GM19238 (cell line): ENCODE measurements at regions not wholly inside any gene's neighbourhood (a gene's known extent, or its start where the extent isn't known, plus 50 kb on each side); places are given as distances from the start of the nearest gene placed in this dataset.

ENCODE experiments used
- DNase-seq: peaks from one replicate; pipeline ENCODE4 v3.0.0; 2011; ENCODE audit warnings: low spot score; ENCODE audit not compliant: insufficient read length

DNA sequence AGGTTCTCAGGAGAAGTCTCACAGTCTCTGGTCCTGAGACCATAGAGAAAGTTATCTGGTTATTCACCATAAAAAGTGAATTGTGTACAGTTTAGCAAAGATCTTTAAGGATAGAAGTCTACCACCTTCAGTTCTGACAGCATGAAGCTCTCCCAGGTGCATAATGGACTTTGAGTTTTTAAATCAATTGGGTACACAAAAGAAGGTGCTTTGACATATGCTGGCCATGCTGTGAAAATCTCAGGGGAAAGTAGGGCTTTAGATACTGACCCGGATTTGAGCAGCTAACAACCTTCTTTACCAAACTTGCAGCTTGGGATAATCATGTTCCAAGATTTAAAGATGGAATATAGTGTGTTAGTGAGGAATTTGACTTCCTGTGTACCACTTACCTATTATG lies 264.2 kb downstream of the ZSWIM6 start:
- no peak for DNase-seq

DNA sequence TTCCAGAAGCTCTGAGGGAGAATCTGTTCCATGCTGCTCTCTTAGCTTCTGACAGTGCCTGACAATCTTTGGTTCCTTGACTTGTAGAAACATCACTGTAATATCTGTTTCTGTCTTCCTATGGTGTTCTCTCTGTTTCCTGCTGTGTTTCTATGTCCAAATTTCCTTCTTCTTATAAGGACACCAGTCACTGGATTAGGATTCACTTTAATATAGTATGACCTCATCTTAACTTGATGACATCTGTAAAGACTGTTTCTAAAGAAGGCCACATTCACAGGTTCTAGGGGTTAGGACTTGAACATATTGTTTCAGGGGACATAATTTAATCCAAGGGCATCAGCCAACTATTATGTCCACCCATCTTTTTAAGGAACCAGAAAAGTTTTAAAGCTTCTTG lies 265.6 kb downstream of the ZSWIM6 start:
- no peak for DNase-seq

DNA sequence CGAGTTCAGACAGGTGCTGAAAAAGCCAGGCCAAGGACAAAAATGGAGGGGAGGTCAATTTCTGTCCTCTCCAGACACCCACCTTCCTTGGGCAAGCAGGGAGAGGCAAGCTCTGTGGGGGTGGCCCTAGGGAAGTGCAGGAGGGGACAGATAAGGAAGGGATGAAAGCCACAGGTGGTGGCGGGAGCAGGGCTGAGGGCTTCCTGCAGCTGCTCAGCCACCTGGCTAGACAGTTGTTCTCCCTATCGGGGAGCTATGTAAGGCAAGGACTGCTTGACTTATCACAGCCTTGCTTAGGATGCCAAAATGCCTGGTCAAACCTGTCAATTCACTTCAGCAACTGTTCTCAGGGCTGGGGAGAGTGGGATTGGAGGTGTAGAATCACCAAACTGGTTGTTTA lies 266.1 kb downstream of the ZSWIM6 start:
- no peak for DNase-seq

DNA sequence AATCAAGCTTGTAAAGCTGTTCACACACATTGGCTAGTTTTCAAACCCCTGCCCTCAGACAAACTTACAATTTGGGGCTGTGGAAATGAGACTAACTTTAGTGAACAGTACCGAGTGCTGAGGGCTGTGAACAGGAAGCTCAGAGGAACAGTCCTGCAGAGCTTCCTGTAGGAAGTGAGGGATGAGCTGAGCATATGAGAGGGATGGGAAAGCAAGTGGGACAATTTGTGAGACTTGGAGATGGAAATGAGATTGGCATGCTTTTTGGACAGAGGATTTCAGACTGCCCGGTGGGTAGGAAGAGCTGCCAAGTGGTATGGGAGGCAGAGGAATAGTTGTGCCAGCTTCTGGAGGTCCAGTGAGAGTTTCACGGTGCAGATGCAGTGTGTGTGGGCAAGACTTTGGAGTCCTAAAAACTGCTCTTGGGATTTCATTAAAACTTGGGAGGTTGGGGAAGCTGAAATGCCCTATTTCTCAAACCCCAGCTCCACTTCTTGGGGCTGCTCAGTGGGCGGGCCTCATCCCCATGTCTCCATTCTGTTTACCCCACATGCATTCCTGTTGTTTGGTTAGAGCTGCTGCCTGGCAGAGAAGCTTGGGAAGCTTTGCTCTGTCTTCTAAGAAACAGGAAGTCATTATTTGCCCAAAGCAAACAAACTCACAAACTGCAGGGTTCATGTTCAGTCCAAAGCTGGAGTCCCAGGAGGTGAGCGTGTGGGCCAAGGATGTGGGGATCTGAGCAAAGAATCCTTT lies 267.5 kb downstream of the ZSWIM6 start:
- no peak for DNase-seq

DNA sequence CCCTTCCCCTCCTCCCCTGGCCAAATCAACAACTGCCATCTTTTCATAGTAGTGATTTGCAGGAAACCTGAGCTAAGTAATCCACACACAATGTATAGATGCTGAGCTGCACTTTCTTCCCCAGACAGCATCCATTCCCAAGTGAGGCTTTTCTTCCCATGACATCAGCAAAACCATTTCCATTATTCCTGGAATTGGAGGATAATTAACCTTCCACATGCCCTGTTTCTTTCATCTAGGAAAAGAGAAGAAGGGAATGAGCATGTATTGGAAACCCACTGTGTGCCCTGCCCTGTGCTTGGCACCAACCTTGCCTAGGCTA lies 268.0 kb downstream of the ZSWIM6 start:
- no peak for DNase-seq

DNA sequence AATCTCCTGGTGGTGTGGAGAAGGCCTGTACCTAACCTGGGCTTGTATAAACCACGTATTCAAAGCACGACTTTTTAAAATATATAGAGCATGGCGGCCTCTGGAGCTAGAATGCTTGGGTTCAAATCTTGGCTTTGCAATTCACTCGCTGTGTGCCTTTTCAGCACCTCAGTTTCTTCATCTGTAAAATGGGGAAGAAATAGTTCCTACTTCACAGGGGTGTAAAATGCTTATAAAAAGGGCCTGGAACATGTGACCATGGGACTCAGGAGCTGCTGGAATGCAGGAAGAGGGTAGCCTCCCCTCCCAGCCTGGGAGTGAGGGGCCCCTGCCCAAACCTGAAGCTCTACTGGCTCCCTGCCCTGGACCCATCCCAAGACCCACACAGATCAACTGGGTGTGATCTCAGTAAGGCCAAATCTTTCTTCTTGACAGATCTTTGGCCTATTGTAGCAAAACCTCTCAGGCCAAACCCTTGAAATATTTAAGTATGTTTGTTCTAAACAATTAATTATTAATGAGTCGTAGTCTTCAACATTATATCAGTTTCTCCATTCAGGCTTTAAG lies 269.0 kb downstream of the ZSWIM6 start:
- DNase-seq: no peak

DNA sequence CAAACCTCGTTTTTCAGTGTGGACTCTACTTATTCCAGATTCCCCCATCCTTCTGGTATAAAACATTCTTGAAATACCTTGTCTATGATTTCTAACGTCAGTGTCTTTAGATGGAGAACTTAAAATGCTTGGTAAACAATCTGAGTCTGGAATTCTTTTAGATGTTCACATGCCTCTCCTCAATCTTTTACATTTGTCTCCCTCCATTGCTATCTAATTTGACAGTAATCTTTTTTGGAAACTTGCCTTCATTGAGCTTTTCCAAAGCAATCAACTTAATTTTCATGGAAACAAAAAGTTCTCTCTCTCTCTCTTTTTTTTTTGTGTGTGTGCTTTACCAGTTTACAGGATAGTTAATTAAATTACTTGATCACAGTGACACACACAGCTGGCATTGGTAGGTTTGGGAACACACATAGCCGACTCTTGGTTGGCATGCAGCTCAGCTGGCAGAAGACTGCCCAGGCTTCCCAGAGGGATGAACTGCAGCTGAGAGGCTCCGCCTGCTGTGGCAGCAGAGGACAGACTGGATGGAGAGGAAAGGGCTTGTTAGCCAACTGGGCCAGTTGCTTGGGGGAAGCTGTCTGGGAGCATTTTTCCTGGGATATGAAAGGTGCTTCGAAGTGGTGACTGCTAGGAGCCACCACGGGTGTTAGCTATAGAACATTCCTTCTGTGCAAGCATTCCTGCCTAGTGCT lies 271.3 kb downstream of the ZSWIM6 start:
- DNase-seq: no peak

DNA sequence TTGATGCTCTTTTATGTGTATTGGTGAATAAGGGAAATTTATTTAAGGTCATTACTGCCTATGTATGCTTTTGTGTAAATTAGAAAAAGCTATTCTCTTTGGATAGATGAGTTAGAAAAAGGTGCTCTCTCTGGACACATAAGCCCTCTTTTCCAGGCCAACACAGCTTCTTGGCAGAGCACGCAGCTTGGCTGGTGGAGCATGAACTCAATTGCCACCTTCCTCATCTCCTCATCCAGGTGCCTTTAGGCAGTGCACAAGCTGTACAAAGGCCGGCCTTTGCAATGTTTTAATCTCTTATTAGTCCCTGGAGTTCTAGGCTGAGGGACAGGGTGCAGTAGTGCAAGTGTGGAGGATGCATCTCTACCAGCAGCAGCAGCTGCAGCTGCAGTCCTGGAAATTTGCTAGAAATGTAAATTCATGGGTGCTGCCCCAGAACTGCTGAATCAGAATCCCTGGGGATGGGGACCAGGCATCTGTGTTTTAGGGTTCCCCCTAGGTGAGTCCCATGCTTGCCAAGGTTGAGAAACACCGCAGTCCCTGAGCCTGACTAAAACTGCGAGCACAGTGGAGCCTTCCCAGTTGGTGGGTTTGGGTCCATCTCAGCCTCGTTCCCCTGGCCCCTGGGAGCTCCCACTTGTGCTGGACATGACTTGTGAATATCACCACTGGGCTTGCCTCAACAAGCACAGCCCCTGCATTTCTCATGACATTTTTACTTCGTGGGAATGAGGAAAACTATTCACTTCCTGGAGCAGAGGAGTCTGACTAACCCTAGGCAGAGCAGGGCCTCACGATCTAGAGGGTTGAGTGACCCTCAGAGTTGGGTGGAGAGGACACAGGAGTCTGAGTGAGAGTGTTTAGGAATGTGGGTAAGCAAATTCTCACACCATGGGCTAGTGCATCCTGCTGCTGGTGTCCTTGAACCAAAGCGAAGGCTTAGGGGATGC lies 272.3 kb downstream of the ZSWIM6 start:
- no peak for DNase-seq

DNA sequence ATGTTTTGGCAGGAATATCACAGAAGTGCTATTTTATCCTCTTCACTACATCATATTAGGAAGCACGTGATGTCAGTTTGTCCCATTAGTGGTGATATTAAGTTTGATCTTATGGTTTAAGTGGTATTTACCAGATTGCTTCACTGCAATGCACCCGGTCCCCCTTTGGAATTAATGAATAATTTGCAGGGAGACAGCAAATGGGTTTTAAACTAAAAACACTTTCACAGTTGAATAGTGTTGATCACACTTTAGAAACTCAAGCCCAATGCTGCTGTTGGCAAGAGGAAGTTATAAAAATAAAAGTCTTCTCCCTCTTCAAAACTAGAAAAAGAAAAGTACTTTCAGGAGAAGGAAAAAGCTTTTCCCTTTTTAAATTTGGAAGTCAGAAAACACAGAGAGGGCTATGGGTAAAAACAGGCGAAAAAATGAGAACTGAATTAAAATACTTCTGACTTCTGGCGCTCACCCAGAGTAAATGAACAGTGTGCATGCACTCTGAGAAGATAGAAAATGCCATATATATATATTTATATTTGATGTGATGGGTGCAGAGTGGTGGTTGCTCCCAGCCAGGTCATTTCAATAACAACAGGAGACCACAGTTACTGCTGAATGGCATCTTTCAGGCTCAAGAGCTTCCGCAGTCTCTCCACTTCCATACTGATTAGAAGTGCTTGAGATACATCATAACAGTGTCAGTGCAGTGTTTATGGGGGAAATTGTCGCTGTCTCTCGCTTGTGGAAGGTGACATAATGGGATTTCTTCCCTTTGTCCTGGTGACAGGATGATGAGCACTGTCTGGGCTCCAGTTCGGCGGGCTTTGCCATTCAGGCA lies 278.0 kb downstream of the ZSWIM6 start:
- DNase-seq: no peak

DNA sequence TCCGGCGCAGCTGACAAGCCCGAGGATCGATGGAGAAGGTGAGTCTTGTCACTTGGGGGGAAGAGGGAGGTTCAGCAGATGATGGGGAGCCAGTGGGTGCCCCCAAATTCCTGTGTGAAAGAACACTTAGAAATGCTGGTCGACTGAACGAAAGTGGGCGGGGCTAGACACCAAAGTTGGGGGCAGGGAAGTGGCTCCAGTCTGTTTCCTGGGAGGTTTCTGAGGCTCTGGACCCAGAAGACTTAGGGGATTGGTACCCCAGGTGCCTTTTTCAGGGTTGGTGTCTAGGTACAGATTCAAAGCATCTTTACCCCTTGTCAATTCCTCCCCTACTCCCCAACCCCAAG lies 278.6 kb downstream of the ZSWIM6 start:
- no peak for DNase-seq

DNA sequence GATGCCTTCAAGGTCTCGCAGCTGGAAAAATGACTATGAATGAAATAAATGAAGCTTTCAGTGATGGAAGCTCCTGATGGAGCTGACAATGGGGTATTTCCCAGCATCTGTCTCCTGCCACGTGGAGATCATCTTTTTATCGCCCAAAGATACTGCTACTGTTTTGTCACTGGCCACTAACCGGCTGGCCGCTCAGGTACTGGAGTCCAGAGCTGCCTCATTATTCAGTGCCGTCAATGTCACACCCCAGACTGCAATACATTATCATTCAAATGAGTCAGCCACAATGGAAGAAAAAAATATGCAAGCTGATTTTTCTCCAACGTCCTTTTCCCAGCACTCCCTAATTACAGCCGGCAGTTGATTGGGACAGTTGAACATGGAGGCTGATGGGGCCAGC lies 280.4 kb downstream of the ZSWIM6 start:
- DNase-seq: no peak

DNA sequence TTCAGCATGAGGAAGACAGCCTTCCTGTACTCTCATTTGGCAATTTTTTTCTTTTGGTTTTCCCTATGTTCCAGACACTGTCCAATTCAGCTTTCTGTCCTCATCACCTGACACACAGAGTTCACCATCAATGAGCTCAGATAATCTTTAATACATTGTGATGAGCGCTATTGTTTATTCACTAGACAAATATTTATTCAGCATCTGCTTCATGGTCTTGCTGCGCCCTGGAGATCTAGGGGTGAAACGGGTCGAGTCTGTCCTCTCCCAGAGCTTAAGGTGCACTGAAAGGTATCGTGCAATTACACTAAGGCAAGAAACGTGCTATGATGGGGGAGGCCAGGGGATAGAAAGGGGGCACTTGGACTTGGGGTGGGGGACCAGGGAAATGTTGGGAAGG lies 281.6 kb downstream of the ZSWIM6 start:
- no peak for DNase-seq

DNA sequence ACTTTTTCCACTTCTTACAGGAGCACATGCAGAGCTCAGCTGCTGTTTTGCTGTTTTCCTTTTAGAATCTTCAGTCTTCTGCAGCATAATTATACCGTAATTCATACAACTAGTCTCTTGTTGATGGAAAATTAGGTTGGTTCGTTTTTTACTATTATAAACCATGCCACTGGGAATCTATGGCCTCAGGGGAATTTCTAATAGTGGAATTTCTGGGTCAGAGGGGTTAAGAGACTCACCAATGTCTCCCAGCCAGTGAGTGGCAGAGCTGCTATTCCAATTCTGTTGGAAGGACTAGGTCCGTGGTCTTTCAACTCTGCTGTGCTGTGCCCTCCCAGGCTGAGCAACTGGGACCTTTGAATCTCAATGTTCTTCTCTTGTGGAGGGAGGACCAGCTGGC lies 282.5 kb downstream of the ZSWIM6 start:
- no peak for DNase-seq

DNA sequence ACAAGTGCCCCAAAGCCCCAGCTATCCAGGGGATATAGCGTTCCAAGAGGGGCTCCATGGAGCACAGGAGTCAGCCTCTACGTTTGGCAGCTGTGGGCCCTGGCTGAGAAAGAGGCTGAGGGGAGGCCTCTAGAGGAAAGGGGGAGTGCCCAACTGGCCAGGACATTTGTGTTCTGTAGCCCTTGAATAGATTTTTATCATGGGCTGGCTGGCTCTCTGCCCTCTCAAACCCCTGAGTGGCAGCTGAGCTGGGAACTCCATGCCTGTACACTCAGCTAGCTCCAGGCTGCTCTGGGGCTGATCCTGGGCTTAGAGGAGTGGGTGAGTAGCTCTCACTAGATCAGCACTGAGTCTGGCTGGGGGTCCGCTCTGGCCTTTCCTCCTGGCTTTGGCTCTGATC lies 285.0 kb downstream of the ZSWIM6 start:
- no peak for DNase-seq

DNA sequence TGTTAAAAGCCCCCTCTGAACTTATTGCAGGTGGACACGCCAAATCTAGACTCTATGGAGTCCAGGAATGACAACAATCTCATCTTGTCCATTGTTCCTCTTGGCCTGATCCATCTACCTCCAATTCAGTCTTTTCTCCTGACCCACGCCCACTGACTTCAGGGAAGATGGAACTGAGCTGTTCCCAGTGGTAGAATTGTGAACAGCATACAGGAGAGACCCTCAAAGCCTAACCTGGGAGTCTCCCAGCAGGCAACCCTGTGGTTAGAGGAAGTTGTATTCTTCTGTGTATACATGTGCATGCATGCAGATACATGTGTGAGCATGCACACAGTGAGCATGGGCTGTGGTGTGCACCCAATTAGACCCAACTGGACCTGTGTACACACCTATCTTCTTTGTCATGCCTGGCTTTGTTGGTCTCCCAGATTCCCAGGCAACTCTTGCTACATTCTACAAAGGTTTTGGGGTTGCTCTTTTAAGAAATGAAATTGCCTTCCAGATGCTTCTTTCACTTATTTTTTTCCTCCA lies 286.0 kb downstream of the ZSWIM6 start:
- DNase-seq: no peak

DNA sequence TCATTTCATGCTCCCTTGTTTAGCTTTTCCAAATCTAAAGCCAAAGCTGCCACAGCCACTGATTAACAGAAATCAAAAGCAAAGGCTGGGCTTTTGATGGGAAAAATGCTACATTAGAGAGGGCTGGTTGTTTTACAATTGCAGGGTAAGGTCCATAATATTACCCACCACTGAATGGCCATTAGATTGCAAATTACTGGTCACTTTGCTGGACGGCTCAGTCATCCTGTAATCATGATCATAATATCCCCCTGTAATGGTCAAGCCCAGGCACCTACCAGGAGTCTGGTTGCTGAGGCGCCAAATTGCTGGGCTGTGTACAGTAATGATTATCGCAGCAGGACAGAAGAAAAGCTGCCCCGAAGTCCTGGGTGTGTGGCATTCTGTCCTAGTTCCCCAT lies 286.5 kb downstream of the ZSWIM6 start:
- DNase-seq: no peak

DNA sequence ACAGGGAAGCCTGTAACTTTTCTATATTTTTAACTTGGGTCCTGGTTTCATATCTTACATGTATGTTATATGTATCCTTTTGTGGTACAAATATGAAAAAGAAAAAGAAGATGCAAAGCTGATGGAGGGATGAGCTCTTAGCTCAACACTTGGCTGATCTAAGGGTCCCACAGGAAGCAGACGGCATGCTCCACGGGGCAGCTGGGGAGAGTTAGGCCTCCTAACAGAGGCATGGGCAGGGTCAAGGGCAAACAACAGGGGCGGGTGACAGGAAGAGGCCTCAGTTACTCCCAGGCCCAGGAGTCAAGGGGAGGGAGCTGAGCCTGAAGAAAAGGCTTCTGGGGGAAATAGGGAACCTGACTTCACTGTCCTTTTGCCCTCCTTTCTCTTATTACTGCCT lies 287.2 kb downstream of the ZSWIM6 start:
- DNase-seq: no peak

DNA sequence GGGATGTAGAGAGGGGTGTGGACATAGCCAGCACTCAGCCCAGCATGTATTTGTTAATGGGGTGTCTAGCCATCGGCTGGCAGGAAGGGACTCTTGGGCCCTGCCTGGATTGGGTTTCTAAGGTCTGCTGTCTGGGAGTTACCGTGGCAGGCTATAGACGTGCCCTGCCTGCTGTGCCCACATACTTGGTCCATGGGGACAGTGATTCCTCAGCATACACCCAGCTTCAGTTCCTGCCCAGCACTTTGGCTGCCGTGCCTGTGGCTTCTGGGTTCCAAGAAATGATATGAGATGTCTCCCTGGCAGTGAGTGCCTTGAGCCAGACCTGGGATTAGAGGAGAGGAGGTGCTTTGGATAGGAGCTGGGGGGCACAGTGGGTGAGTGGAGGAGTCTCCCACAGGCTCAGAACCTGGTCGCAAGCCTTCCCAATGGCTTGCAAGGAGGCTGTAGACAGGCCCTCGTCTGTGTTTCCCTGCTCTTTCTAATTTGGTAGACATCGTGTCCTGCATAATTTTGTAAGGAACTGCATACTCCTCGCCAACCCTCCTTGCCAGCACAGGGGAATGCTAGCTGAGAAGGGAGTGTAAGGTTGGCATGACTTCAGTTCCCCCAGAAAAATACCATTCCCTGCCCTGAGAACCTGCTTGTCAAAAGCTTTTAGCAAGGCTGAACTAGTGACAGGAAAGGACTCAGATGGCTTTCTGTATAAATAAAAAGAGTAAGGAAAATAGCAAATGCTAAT lies 287.9 kb downstream of the ZSWIM6 start:
- no peak for DNase-seq

DNA sequence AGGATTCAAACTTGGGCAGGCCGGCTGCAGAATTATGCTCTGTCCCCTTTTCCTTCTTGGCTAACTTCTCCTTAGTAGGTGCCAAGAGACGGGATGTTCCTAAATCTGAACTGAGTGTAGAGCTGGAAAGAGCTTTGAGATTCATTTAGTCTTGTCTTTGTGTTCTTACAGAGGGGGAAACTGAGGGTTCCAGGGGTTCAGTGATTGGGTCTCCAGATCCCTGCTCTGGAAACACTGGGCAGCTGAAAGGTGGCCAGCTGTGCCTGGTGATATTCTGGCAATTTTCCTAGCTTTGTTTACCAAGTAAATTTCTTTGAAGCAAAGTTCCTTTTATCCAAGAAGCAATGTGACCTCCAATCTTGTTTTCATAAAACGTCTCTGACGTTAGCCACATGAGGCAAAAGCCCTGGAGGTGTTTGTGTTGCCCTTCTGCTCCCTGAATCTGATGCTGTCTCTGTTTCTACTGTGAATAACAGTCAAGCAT lies 288.7 kb downstream of the ZSWIM6 start:
- DNase-seq: no peak

DNA sequence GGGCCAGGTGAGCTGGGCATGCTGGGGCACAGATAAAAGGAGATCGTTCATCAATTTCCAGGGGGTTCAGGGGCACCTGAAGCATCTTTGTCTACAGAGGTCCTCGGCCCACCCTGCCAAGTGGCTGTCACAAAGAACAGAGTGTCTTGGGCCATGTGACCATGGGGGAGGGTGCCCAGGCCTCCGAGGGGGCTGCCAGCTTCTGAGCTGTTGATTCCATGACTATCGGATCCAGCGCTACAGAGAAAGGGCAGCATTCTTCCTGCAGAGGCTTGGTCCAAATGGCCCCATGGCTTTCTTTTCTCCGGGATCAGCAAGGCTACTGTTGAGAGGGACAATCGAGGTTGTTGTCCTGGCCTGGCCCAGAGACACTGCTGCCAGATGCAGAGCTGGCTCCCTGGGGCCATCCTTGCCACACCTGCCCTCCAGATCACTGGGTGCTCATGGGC lies 289.2 kb downstream of the ZSWIM6 start:
- DNase-seq: no peak
